ENCODE measurements at regions not wholly inside any gene's neighbourhood (a gene's known extent, or its start where the extent isn't known, plus 50 kb on each side); places are given as distances from the start of the nearest gene placed in this dataset.

- TF ChIP-seq CTCF (IDR thresholded peaks at IDR 0.05 in 2 of 3, conservative IDR thresholded peaks at IDR 0.05 in 1 of 3; ENCODE audit: borderline replicate concordance in 1 of 3, insufficient read depth in 1 of 3, low read depth in 2 of 3, low read length in 2 of 3), result no peak
- TF ChIP-seq CEBPB (IDR thresholded peaks at IDR 0.05; ENCODE audit: low read depth), result no peak
- TF ChIP-seq POLR2AphosphoS5 (IDR thresholded peaks at IDR 0.05; ENCODE audit: low read depth, low read length), result no peak
Observed at GRCh38 chr15:91480426-91480825, 373.1 kb upstream of the SLCO3A1 start.

Data from HCT116 (cell line).